Ovary (tissue), 3 donors: ENCODE measurements at regions not wholly inside any gene's neighbourhood (a gene's known extent, or its start where the extent isn't known, plus 50 kb on each side); places are given as distances from the start of the nearest gene placed in this dataset.

Experiments used
- EP300 ChIP-seq: sonication (generic); formaldehyde crosslinking; IDR thresholded peaks from one replicate; pipeline ENCODE4 v1.6.1; 2017; ENCODE audit warnings: antibody characterized with exemption
- POLR2A ChIP-seq: fragments of 450-650 bp; IDR thresholded peaks from one replicate; pipeline ENCODE4 v1.6.1; 2017; ENCODE audit warnings: antibody characterized with exemption, mild to moderate bottlenecking, moderate library complexity
- TF ChIP-seq, protein P1 (sequence below), 3 donors: fragments of 450-650 bp in 2 of 3; fragments of 200-600 bp in 1 of 3; IDR thresholded peaks; one replicate each; pipeline versions ENCODE4 v1.5.1 to v1.8.0; 2016 to 2022; ENCODE audit warnings: antibody characterized with exemption in 3 of 3, mild to moderate bottlenecking in 1 of 3
- donor health status: DM: no; HTN: no; CAD: no.

DNA sequence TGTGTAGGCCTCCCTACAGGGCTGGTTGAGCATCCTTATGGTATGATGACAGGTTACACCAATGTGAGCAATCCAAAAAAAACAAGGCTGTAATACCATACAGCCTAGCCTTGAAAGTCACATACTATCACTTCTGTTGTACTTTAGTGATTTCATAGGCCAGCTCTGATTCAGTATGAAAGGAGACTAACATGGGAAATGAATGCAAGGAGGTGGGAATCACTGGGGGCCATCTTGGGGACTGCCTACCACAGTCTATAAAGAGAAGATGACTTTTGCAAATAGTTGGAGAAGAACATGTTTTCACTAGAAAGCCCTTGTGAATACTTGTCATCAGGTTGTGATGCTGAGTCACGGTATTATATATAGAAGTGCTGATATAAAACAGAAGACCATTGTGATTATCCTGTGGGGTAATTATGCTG lies 270.7 kb downstream of the S1PR1 start:
- TF ChIP-seq POLR2A (no peak), EP300 (no peak)
- TF ChIP-seq, protein P1, sequence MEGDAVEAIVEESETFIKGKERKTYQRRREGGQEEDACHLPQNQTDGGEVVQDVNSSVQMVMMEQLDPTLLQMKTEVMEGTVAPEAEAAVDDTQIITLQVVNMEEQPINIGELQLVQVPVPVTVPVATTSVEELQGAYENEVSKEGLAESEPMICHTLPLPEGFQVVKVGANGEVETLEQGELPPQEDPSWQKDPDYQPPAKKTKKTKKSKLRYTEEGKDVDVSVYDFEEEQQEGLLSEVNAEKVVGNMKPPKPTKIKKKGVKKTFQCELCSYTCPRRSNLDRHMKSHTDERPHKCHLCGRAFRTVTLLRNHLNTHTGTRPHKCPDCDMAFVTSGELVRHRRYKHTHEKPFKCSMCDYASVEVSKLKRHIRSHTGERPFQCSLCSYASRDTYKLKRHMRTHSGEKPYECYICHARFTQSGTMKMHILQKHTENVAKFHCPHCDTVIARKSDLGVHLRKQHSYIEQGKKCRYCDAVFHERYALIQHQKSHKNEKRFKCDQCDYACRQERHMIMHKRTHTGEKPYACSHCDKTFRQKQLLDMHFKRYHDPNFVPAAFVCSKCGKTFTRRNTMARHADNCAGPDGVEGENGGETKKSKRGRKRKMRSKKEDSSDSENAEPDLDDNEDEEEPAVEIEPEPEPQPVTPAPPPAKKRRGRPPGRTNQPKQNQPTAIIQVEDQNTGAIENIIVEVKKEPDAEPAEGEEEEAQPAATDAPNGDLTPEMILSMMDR (IDR thresholded peaks at IDR 0.05), result no peak
